ENCODE measurements at regions not wholly inside any gene's neighbourhood (a gene's known extent, or its start where the extent isn't known, plus 50 kb on each side); places are given as distances from the start of the nearest gene placed in this dataset.

- TF ChIP-seq CTCF (IDR thresholded peaks at IDR 0.05; ENCODE audit: insufficient read depth, low read depth, low read length, missing control alignments): no peak
- DNase-seq (ENCODE audit: low read depth): no peak
These were observed 51.3 kb upstream of the PTPN3 start for GRCh38 chr9:109549386-109549785.

GRCh38 chr9:109551651-109552050 is 53.5 kb upstream of the PTPN3 start:
- no peak overlapping the region for H3K4me3 ChIP-seq (ENCODE audit: low read length)
- DNase-seq (ENCODE audit: low read depth): peak; percentile 16
- TF ChIP-seq CTCF (IDR thresholded peaks at IDR 0.05; ENCODE audit: insufficient read depth, low read depth, low read length, missing control alignments): no peak

More at GRCh38 chr9:109549386-109549785, 51.3 kb upstream of the PTPN3 start:
- H3K4me3 ChIP-seq (ENCODE audit: low read length): no peak overlapping the region

- no peak overlapping the region for H3K4me3 ChIP-seq (ENCODE audit: low read length)
- TF ChIP-seq CTCF (IDR thresholded peaks at IDR 0.05; ENCODE audit: insufficient read depth, low read depth, low read length, missing control alignments): no peak
- DNase-seq (ENCODE audit: low read depth): no peak
These were observed 57.1 kb upstream of the PTPN3 start for GRCh38 chr9:109555215-109555614.

GRCh38 chr9:109556061-109556460 is 58.0 kb upstream of the PTPN3 start:
- DNase-seq (ENCODE audit: low read depth): peak; percentile 92
- no peak overlapping the region for H3K4me3 ChIP-seq (ENCODE audit: low read length)
- TF ChIP-seq CTCF (IDR thresholded peaks at IDR 0.05; ENCODE audit: insufficient read depth, low read depth, low read length, missing control alignments): no peak

- no peak for DNase-seq (ENCODE audit: low read depth)
- no peak for TF ChIP-seq CTCF (IDR thresholded peaks at IDR 0.05; ENCODE audit: insufficient read depth, low read depth, low read length, missing control alignments)
- no peak overlapping the region for H3K4me3 ChIP-seq (ENCODE audit: low read length)
These were observed 58.7 kb upstream of the PTPN3 start for GRCh38 chr9:109556786-109557185.

- no peak for TF ChIP-seq CTCF (IDR thresholded peaks at IDR 0.05; ENCODE audit: insufficient read depth, low read depth, low read length, missing control alignments)
- H3K4me3 ChIP-seq (ENCODE audit: low read length): no peak overlapping the region
- peak; percentile 85 for DNase-seq (ENCODE audit: low read depth)
These were observed 59.4 kb upstream of the PTPN3 start for GRCh38 chr9:109557481-109557880.

- no peak for TF ChIP-seq CTCF (IDR thresholded peaks at IDR 0.05; ENCODE audit: insufficient read depth, low read depth, low read length, missing control alignments)
These were observed 60.6 kb upstream of the PTPN3 start for GRCh38 chr9:109558718-109559151.

More at GRCh38 chr9:109558718-109559151, 60.6 kb upstream of the PTPN3 start:
- no peak for DNase-seq (ENCODE audit: low read depth)
- H3K4me3 ChIP-seq (ENCODE audit: low read length): no peak overlapping the region

Measured in epithelial cell of esophagus (primary cell).